ENCODE measurements at regions not wholly inside any gene's neighbourhood (a gene's known extent, or its start where the extent isn't known, plus 50 kb on each side); places are given as distances from the start of the nearest gene placed in this dataset.
"Not testable (repeated sequence)": the region's sequence is repeated elsewhere in the genome, so short reads cannot be mapped to it uniquely, and the experiment has no call there.

- not testable (repeated sequence) for DNase-seq (ENCODE audit: low read depth, low spot score)
Observed at GRCh38 chr10:38362514-38362913, 268.4 kb downstream of the ZNF37A start.

GRCh38 chr10:38364073-38364472 lies 269.9 kb downstream of the ZNF37A start:
- DNase-seq (ENCODE audit: low read depth, low spot score), result not testable (repeated sequence)

GRCh38 chr10:38365917-38366316 lies 271.8 kb downstream of the ZNF37A start:
- not testable (repeated sequence) for DNase-seq (ENCODE audit: low read depth, low spot score)

- not testable (repeated sequence) for DNase-seq (ENCODE audit: low read depth, low spot score)
Observed at GRCh38 chr10:38383800-38384199, 289.7 kb downstream of the ZNF37A start.

- not testable (repeated sequence) for DNase-seq (ENCODE audit: low read depth, low spot score)
Observed at GRCh38 chr10:38386869-38387268, 292.7 kb downstream of the ZNF37A start.

GRCh38 chr10:38390725-38391124 lies 296.6 kb downstream of the ZNF37A start:
- DNase-seq (ENCODE audit: low read depth, low spot score), result not testable (repeated sequence)

GRCh38 chr10:38395465-38395864 lies 301.3 kb downstream of the ZNF37A start:
- DNase-seq (ENCODE audit: low read depth, low spot score), result not testable (repeated sequence)

GRCh38 chr10:38396178-38396954 lies 302.2 kb downstream of the ZNF37A start:
- not testable (repeated sequence) for DNase-seq (ENCODE audit: low read depth, low spot score)

GRCh38 chr10:38401565-38401964 lies 307.4 kb downstream of the ZNF37A start:
- not testable (repeated sequence) for DNase-seq (ENCODE audit: low read depth, low spot score)

GRCh38 chr10:38402442-38403346 lies 308.6 kb downstream of the ZNF37A start:
- DNase-seq (ENCODE audit: low read depth, low spot score), result peak; percentile 86

- DNase-seq (ENCODE audit: low read depth, low spot score), result not testable (repeated sequence)
Observed at GRCh38 chr10:38403347-38404117, 309.4 kb downstream of the ZNF37A start.

- not testable (repeated sequence) for DNase-seq (ENCODE audit: low read depth, low spot score)
Observed at GRCh38 chr10:38423634-38424033, 329.5 kb downstream of the ZNF37A start.

GRCh38 chr10:38430242-38430641 lies 336.1 kb downstream of the ZNF37A start:
- DNase-seq (ENCODE audit: low read depth, low spot score), result not testable (repeated sequence)

- not testable (repeated sequence) for DNase-seq (ENCODE audit: low read depth, low spot score)
Observed at GRCh38 chr10:38437359-38437758, 343.2 kb downstream of the ZNF37A start.

GRCh38 chr10:38448614-38449355 lies 354.6 kb downstream of the ZNF37A start:
- DNase-seq (ENCODE audit: low read depth, low spot score), result not testable (repeated sequence)

- not testable (repeated sequence) for DNase-seq (ENCODE audit: low read depth, low spot score)
Observed at GRCh38 chr10:38449618-38450017, 355.5 kb downstream of the ZNF37A start.

- not testable (repeated sequence) for DNase-seq (ENCODE audit: low read depth, low spot score)
Observed at GRCh38 chr10:38450372-38451057, 356.4 kb downstream of the ZNF37A start.

GRCh38 chr10:38451306-38451967 lies 357.3 kb downstream of the ZNF37A start:
- DNase-seq (ENCODE audit: low read depth, low spot score), result not testable (repeated sequence)
